NCI-H2171 (cell line): ENCODE measurements at regions not wholly inside any gene's neighbourhood (a gene's known extent, or its start where the extent isn't known, plus 50 kb on each side); places are given as distances from the start of the nearest gene placed in this dataset.

Source experiments
- DNase-seq: peaks from one replicate; lab custom pipeline; 2025; lab: John Stamatoyannopoulos, UW

DNA sequence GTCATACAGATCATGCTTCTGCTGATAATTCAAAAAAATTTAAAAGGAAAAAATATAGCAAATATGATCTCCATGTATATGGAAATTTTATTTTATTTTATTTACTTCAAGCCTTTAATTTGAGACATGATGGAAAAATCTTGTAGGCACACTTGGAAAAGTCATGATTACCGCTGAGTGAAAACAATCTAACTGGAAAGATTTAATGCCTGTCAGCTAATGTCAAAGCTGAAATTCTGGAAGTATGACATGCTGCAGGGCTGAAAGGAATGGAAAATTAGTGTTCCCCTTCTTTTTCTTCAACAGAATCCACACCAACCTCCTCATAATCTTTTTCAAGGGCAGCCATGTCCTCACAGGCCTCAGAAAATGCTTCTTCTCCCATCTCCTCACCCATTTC, 58.2 kb downstream of the RPRM start:
- DNase-seq = no peak

- DNase-seq = no peak
These were observed 61.5 kb downstream of the RPRM start for GRCh38 chr2:153417077-153417476.

DNA sequence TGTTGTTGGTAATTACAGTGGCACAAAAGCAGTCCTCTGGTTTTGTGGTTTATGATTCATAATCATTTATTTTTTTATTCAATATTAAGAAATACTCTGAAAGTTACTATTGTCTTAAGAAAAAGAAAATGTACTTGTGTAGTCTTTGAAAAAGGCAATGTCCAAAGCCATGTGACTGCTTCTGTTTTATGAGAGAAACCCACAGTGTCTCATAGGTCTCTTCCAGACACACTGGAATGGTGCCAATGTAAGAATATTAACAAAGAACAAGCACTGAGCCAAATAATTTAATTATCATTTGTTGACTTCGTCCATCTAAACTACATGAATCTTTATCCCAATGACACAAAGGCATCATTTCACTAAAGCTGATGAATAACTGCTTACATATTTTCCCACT, 62.5 kb downstream of the RPRM start:
- peak; percentile 39 for DNase-seq

DNA sequence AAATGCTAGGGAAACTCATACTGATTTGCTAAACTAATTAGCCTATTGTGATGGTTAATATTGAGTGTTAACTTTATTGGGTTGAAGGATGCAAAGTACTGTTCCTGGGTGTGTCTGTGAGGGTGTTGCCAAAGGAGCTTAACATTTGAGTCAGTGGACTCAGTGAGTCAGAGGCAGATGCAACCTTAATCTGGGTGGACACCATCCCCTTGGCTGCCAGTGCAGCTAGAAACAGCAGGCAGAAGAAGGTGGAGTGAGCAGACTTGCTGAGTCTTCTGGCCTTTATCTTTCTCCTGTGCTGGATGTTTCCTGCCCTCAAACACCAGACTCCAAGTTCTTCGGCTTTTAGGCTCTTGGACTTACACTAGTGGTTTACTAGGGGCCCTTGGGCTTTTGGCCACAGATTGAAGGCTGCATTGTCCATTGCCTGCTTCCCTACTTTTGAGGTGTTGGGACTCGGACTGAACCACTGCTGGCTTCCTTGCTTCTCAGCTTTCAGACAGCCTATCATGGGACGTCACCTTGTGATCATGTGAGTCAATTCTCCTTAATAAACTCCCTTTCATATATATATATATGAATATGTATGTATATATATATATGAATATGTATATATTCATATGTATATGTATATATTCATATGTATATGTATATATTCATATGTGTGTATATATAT, 69.7 kb downstream of the RPRM start:
- no peak for DNase-seq

- DNase-seq = no peak
These were observed 73.4 kb downstream of the RPRM start for GRCh38 chr2:153405196-153405595.

- no peak for DNase-seq
These were observed 73.8 kb downstream of the RPRM start for GRCh38 chr2:153404792-153405191.

DNA sequence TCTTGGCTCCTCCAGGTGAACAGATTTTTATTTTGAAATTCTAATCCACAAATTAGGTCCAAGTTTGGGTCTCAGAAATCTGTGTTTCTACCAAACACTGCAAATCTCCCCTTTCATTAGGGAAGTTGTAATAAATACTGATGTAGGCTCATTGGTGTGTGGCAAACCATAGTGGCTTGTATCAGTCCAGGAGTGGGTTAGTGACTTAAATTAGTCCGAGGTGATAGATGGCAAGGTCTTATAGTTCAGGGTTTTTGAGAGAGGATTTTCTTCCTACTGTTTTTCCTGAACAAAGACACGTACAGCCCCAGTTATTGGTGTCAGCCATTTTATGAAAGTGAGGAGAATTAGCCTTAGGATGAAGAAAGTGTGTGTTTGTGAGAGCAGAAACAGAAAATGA, 74.6 kb downstream of the RPRM start:
- no peak for DNase-seq

DNA sequence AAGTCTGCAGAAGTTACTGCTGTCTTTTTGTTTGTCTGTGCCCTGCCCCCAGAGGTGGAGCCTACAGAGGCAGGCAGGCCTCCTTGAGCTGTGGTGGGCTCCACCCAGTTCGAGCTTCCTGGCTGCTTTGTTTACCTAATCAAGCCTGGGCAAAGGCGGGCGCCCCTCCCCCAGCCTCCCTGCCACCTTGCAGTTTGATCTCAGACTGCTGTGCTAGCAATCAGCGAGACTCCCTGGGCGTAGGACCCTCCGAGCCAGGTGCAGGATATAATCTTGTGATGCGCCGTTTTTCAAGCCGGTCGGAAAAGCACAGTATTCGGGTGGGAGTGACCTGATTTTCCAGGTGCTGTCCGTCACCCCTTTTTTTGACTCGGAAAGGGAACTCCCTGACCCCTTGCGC, 75.2 kb downstream of the RPRM start:
- peak; percentile 22 for DNase-seq

- DNase-seq = no peak
These were observed 83.9 kb downstream of the RPRM start for GRCh38 chr2:153394686-153395085.

DNA sequence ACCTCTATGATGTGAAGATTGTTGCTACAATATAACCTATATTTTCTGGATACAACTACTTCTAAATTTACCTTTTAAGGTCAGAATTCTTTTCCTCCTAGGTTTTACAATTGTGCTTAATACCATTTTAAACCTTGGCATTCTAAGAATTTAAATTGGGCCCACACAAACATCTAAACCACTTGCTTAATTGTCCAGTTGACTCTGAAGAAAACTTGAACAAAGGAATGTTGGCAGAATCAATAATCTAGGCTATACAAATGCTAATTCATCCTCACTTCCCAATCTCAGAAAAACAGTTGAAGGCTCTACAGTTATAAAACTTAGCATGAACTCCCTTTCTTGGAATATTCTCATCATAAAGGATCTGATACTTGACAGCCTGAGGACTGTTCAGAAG, 84.3 kb downstream of the RPRM start:
- DNase-seq = no peak

GRCh38 chr2:153393518-153393917, 85.0 kb downstream of the RPRM start:
- DNase-seq = no peak

GRCh38 chr2:153391131-153391530, 87.4 kb downstream of the RPRM start:
- DNase-seq = peak; percentile 12

GRCh38 chr2:153388246-153388645, 90.3 kb downstream of the RPRM start:
- no peak for DNase-seq

- no peak for DNase-seq
These were observed 91.4 kb downstream of the RPRM start for GRCh38 chr2:153387203-153387602.

GRCh38 chr2:153386481-153386897, 92.1 kb downstream of the RPRM start:
- DNase-seq = no peak

- DNase-seq = no peak
These were observed 104.9 kb downstream of the RPRM start for GRCh38 chr2:153373510-153374279.

DNA sequence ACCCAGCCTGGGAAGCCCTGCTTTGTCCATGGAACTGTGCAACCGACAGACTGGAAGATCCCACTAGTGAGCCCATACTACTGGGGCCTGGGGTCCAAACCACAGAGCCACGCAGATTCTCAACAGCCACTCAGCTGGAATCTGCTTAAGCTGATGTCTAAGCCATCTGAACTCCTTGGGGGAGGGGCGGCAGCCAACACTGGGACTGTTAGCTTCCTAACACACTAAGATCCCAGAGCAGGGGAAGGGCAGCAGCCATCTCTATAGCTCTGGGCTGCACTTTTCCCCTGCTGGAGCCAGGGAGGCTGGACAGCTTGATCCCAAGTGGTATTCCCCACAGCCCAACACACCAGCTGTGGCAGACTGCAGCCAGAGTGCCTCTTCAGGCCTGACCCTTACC, 118.3 kb downstream of the RPRM start:
- no peak for DNase-seq

DNA sequence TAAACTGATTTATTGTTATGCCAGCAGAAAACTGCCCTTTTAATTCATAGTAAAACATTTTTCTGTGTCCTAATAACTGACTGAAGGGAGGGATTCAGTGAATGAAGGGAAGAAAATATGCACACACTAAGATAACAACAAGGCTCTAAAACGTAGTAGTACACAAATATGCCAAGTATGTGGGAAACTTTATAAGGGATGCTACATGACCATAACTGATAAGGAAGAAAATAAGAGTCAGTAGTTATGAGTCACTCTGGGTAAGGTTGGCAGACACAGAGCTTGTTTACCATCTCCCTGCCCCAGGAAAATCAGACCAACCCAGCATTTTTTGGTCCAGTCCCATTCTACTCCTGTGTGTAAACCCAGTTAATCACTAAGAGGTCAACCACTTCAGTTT, 124.2 kb downstream of the RPRM start:
- DNase-seq = no peak

DNA sequence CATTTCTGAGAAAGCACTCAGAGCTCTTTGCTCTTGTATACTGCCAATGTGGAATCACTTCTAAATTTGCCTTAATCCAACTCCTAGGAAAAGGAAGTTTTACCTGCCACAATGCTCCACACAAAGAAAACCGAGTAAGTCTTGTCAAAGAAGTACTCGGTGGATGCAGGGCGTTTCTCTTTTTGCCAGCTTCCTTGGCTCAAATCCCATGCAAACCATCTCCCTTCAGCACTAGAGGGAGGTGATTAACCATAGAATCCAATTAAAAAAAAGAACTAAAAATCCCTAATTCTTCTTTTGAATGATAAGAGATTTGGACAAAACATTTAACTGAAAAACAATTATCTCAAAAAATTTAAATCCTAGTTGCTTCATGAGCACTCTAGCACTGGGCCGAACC, 129.0 kb downstream of the RPRM start:
- no peak for DNase-seq

DNA sequence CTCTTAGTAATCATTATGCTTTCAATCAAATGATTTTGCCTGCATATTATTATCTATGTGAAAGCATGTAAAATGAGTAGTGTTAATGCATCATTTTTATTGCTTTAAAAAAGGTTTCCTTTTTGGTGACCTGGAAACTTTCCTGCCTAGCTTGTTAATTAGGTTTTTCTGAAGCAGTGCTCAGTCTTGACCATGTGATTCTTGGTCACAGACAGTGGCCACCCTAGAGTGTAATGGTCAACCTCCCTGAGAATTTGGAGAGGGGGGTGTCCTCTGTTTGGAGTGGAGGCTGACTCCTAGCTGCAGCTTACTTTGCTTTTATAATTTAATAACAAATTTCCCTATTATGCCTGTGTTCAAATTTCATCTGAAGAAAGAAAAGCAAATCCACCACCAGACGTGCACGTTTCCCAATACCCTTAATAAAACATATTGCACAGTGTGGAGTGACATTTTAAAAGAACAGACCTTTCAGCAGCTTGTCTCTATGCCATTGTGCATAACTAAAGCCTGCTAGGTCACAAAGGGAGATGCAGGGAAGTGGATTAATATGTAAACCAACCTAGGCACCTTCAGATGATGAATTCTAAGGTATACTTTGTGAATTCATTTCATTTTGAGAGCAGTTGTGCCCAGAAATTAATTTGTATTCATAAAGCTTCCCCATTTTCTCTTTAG, 130.6 kb downstream of the RPRM start:
- no peak for DNase-seq

- DNase-seq = no peak
These were observed 157.7 kb downstream of the RPRM start for GRCh38 chr2:153320879-153321278.

DNA sequence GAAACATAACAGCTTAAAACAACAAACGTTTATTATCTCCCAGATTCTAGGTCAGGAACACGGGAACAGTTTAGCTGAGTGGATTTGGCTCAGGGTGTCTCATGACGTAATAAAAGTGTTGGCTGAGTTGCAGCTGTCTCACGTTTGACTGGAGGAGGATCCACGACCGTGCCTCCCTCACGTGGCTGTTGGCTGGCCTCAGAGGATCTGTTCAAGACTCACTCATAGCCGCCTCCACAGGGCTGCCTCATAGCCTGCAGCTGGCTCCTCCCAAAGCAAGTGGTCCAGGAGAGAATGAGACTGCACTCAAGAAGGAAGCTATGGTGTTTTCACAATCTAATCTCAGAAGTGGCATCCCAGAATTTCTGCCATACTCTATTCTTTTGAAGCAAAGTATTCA, 167.1 kb downstream of the RPRM start:
- no peak for DNase-seq

GRCh38 chr2:153308466-153308865, 170.1 kb downstream of the RPRM start:
- DNase-seq = no peak
